GM21737 (cell line): ENCODE measurements at regions not wholly inside any gene's neighbourhood (a gene's known extent, or its start where the extent isn't known, plus 50 kb on each side); places are given as distances from the start of the nearest gene placed in this dataset.

Source experiments
- ATAC-seq: cut with Tn5 transposase; IDR thresholded peaks from one replicate; pipeline ENCODE4 v1.9.1; 2021; ENCODE audit warnings: mild to moderate bottlenecking, moderate library complexity; ENCODE audit not compliant: unreplicated experiment

DNA sequence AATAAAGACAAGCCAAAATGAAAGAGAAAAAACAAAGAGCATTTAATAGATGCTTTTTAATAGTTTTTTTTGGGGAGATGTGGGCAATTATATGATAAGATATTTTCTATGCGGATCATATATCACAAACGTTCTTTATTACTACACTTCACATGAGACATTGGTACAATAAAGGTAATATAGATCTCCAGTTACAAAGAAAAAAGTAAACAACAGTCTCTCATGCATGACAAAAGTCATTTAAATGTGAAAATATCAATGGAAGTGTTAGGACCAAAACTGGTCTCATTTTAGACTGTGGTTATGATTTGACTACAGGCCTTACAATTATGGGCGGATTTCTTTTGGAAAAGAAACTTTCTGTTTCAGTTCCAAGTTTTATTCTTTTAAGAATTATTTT, 687.0 kb downstream of the ADGRL2 start:
- ATAC-seq, result no peak

- ATAC-seq, result no peak
These were observed 686.2 kb downstream of the ADGRL2 start for GRCh38 chr1:82486969-82487368.

DNA sequence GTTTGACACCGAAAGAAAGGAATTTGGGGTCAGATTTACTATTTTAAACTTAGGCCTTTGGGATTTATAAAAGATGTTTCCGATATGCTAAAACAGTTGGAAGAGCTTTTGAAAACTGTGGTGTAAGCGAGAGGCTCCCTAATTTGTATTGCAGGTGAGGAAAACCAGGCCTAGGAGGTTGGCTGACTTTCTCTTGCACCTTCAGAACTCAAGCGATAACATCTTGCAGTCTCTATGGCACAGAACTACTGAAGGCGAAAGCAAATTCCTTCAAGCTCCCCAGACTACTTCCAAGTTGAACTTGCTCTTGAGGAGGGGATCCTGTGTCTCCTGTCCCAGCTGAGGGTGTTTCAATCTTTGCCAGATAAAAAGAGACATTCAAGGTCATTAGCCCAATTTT, 685.7 kb downstream of the ADGRL2 start:
- no peak for ATAC-seq

GRCh38 chr1:82485591-82486369, 685.0 kb downstream of the ADGRL2 start:
- ATAC-seq, result no peak

GRCh38 chr1:82483146-82483545, 682.4 kb downstream of the ADGRL2 start:
- ATAC-seq, result no peak

- ATAC-seq, result no peak
These were observed 678.2 kb downstream of the ADGRL2 start for GRCh38 chr1:82478916-82479315.

DNA sequence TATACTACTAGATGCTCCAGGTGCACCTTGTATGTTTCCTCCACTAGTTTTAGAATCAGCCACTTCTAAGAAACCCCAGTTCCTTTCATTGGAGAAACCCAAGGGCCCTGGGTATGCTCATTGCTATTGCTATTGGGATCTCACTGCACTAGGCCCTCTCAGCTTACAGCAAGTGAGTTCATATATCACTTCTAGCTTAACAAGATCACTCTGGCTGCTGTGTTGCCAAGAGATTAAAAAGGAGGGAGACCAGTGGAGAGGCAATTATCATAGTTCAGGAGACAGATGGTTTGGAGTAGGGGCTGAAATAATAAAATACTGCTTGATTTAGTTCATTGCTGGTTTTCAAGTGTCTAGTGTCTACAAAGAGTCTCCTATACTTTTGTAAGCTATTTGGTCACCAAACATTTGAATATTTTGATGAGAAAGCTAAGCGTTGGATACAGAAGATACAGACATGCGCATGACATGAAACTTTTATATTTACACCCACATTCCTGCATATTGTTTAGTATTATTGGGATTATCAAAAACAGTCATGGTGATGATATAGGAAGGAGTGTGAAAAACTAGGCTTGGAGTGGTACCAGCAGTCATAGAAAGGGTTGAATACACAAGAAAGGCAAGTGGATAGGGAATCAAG, 671.9 kb downstream of the ADGRL2 start:
- ATAC-seq, result no peak

DNA sequence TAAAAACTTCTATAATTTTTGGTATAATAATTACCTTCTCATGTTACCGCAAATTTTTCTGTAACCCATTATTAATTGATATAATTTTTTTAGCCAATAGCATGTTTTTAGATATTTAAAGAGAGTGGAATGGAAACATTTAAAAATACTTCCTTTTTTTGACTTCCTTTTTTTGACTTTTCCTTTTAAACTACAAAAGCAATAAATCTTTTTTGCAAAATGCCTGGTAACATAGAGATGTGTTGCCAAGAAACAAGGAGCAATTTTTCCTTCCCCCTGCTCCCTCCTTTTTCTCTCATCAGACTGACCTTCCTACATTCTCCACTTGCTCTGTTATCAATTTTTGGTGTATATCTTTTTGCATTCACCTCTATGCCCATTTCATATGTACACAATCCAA, 666.2 kb downstream of the ADGRL2 start:
- ATAC-seq, result no peak

DNA sequence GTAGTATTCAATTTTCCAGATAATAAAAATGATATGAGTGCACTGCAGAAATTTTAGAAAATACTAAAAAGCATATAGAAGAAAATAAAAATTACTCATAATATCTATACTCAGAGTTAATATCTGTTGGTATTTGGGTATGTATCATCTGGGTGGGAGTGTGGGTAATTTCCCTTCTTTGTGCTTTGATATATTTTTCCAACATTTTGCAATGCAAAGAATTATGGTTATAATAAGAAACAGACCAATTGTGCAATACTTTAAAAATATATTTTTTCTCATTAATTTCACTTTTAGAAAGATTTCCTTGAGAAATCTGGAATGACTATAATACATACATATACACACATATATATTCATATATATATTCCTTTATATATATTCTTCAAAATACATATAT, 665.7 kb downstream of the ADGRL2 start:
- ATAC-seq, result no peak

- no peak for ATAC-seq
These were observed 664.3 kb downstream of the ADGRL2 start for GRCh38 chr1:82465024-82465423.

DNA sequence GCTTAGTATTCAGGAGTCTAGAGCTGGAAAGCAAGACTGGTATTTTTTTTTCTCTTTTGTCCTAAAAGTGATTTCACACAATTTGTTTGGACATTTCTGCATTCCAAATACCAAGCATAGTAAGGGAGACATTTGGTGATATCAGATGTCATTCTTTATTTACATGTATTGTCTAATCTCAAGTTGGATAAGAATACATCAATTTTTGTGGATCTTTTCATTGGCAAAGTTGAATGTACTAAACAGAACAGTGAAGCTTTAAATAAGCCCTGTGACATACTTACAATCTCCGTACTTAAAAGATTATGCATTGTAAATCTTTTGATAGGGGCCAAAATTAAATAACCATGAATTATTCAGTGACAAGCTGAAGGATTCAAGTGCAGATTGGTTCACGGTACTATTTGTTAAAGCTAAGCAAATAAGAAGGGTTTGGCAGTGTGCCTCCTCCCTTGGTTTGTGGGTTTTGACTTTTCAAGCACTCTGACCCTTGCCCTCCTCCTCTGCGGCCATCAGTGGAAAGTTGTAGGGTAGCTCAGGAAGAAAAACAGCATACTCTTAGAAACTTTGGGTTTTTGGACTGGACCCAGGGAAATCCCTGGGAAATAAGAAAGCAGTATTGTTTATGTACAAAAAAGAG, 663.7 kb downstream of the ADGRL2 start:
- ATAC-seq, result no peak

DNA sequence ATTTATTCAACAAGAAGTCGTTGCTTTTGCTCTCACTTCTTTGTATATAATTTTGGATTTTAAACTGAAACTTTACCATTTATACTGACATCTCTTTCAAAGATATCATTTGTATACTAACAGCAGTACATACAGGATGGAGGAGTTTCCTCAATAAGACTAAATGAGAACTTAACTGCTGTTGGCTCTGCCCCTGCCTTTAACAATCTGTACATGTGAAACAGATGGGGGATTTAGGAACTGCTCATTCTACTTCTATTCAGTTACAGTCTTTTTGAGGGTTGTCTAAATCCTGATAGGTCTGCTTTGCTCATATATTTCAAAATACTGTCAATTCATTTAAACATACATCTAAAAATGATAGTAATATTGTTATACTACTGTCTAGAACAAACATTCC, 663.2 kb downstream of the ADGRL2 start:
- ATAC-seq, result no peak

DNA sequence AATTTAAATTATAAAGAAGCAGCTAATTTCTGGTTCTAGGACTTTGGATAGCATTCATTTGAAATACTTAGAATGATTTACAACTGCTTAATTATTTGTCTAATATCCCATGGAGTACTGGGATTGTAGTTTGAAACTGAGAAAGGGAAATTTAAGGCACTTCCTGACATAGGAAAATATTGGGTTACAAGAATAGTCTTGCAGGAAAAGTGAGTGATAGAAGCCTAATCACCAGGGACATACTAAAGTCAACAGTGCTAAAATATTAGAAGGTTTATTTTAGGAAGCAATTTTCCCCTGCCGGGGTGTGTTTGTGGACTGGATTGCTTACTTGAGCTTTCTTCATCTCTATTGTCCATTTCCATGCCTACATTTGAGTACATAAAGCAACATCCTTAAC, 661.6 kb downstream of the ADGRL2 start:
- no peak for ATAC-seq

GRCh38 chr1:82455342-82455741, 654.6 kb downstream of the ADGRL2 start:
- no peak for ATAC-seq

DNA sequence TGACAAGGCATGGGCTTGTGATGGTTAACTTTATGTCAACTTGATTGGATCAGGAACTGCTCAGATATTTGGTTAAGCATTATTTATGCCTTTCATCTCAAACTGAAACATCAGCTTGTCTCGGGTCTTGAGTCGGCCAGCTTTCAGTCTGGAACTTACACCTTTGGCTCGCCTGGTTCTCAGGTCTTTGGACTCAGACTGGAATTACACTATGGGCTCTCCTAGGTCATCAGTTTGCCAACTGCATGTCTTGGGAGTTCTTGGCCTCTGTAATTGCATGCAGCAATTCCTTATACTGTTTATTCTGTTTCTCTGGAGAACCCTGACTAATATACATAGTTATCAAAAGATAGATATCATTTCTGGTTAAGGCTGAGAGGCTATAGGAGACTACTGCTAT, 653.7 kb downstream of the ADGRL2 start:
- no peak for ATAC-seq

- ATAC-seq, result no peak
These were observed 652.9 kb downstream of the ADGRL2 start for GRCh38 chr1:82453511-82454185.

GRCh38 chr1:82452096-82452495, 651.4 kb downstream of the ADGRL2 start:
- no peak for ATAC-seq

DNA sequence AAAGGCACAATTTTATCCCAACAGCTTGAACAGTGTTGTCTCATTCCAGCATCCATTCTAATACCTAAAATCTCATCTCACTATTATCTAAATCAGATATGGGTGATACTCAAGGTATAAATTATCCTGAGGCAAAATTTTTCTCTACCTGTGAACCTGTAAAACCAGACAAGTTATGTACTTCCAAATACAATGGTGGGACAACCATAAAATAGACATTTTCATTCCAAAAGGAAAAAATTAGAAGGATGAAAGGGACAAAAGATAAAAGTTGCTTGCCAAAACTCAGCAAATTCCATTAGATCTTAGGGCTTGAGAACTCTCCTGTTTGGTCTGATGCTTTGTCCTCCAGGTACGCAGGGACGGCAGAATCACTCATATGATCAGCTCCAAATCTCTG, 650.5 kb downstream of the ADGRL2 start:
- ATAC-seq, result no peak

- ATAC-seq, result no peak
These were observed 648.8 kb downstream of the ADGRL2 start for GRCh38 chr1:82449506-82450057.

- no peak for ATAC-seq
These were observed 646.2 kb downstream of the ADGRL2 start for GRCh38 chr1:82446955-82447354.

GRCh38 chr1:82446236-82446635, 645.5 kb downstream of the ADGRL2 start:
- ATAC-seq, result no peak
